ENCODE measurements at regions not wholly inside any gene's neighbourhood (a gene's known extent, or its start where the extent isn't known, plus 50 kb on each side); places are given as distances from the start of the nearest gene placed in this dataset.

DNA sequence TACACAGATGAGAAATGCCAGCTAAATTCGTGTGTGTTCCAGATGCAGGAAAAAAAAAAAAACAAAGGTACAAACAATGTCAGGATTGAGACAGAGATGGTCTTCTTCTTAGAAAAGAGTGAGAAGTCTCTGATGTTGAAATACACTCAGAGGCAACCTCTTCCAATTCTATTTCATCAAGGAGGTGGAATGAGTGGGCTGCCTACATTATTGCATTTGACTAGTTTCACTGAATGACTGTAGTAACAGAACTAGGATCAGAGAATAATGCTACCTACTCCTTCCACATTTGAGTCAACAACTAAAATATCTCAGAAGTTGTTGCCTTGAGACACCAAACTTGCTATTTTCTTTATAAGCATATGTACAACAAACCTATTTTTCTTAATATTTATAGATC is 1332.2 kb upstream of the FLRT2 start:
- DNase-seq (ENCODE audit: low spot score), result no peak

DNA sequence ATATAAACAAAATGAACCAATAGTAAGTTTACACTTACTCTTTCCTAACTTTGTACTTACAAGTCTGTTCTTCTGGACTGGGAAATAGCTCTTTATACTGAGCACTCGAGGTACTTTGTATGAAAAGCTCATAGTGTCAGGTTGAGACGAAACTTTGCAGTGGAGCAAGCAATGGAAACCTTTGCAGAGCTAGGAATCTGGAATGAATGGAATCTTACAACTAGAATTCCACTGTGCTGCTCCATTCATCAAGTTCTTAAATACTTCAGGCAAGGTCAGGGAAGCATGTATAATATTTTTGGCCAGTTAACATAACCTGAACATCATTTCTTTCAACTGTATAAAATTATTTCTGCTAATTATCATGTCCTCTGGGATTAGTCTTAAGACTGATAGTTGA is 1327.5 kb upstream of the FLRT2 start:
- DNase-seq (ENCODE audit: low spot score), result no peak

- DNase-seq (ENCODE audit: low spot score), result no peak
Observed at GRCh38 chr14:84203896-84204295, 1326.0 kb upstream of the FLRT2 start.

DNA sequence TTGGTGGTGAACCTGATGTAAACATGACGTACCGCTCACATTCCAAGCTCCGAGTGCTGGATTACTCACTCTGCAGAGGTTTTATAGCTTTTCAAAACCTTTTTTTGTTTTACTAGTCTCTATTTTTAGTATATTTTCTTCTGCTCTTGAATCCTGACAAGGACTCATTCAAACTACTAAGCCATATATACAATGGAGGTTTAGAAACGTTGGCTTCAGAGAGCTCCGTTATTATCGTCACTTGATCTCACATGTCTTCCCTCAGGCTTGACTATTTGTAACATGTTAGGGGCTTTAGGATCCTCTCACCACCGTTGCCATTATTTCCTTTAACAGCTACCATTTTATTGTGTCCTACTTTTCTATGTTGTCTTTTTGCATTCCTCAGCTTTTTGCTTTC is 1321.5 kb upstream of the FLRT2 start:
- DNase-seq (ENCODE audit: low spot score), result no peak

- no peak for DNase-seq (ENCODE audit: low spot score)
Observed at GRCh38 chr14:84209031-84209430, 1320.9 kb upstream of the FLRT2 start.

- DNase-seq (ENCODE audit: low spot score), result no peak
Observed at GRCh38 chr14:84217066-84217465, 1312.9 kb upstream of the FLRT2 start.

DNA sequence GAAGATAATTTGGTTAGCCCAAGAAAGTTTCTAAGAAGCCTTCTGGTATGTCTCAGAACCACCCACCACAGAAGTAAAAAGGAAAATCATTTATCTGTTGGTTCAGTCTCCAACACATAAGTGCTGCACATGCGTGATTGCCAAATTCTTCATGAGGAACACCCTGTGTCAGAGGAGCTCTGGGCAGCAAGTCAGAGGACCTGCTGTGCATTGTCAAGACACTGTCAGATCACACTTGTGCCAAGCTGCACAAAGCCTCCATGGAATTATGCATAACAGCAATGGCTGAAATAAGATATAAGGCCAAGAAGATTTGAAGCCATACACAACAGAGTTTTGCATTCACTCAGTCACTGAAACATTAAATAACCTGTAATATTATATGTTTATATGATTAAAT is 1304.7 kb upstream of the FLRT2 start:
- no peak for DNase-seq (ENCODE audit: low spot score)

- no peak for DNase-seq (ENCODE audit: low spot score)
Observed at GRCh38 chr14:84228702-84229101, 1301.2 kb upstream of the FLRT2 start.

DNA sequence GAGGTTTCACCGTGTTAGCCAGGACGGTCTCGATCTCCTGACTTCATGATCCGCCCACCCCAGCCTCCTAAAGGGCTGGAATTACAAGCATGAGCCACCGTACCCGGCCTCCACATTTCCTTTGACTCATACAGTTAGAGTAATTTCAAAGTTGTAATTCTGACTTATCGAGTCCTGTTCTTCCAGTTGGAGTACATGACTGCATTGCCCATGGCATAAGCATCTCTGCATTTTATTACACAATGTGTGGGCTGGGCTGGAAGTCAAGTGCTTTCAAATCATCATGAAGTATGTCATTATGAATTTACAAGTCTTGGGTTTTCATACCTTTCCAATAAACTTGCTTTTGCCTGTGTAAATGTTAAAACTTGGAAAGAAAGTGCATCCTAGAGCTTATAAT is 1295.7 kb upstream of the FLRT2 start:
- no peak for DNase-seq (ENCODE audit: low spot score)

GRCh38 chr14:84236290-84236689 is 1293.7 kb upstream of the FLRT2 start:
- DNase-seq (ENCODE audit: low spot score), result no peak

DNA sequence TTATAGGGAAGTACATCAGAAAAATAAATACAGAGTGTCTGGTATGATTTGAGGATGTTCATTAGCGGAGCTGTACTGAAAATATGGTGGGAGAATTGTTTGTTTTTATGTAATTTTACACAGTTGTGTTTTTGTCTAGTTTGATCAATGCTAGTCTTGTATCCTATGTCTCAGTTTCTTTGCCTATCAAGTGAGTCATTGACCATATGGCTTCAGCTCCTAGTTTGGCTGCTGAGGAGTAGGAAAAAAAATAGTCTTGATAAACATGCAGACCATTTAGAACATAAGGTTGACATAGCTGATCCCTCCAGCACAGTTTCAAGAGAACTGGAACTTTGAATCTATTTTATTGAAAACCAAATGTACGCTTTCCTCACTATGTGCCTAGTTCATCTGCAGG is 1292.1 kb upstream of the FLRT2 start:
- DNase-seq (ENCODE audit: low spot score), result no peak

GRCh38 chr14:84247693-84248092 is 1282.3 kb upstream of the FLRT2 start:
- no peak for DNase-seq (ENCODE audit: low spot score)

- no peak for DNase-seq (ENCODE audit: low spot score)
Observed at GRCh38 chr14:84250893-84251292, 1279.1 kb upstream of the FLRT2 start.

DNA sequence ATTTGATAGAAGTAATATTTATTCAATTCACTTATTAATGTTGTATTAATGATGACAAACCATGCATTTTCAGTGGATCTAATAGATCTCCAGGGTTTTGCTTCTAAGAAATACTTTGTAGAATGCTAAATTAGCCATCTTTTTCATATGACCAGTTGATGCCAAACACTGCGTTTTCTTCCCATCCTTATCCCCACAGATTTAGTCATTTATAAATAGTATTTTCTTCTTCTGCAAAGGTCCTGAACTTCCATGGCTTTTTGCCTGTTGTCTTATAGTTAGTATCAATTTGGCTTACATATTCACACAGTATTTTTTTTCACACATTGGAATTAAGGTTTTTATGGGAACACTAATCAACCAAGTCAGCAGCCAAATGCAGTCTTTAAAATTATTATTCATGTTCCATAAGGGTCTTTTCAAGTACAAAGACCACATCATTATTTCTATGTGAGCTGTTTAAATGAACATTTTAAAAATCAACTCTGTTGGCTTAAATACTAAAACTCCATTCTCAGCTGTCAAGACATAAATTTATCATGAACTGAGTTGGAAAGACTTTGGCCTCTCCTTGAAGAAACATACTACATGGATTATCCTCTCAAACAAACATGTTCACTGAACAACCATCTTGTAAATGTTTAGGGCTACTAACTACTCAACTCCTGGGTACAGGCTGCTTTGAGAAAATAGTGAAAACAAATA is 1278.4 kb upstream of the FLRT2 start:
- no peak for DNase-seq (ENCODE audit: low spot score)

GRCh38 chr14:84252706-84253105 is 1277.2 kb upstream of the FLRT2 start:
- DNase-seq (ENCODE audit: low spot score), result no peak

GRCh38 chr14:84253326-84253725 is 1276.6 kb upstream of the FLRT2 start:
- DNase-seq (ENCODE audit: low spot score), result no peak

- DNase-seq (ENCODE audit: low spot score), result no peak
Observed at GRCh38 chr14:84254290-84254689, 1275.7 kb upstream of the FLRT2 start.

GRCh38 chr14:84262932-84263331 is 1267.0 kb upstream of the FLRT2 start:
- no peak for DNase-seq (ENCODE audit: low spot score)

- no peak for DNase-seq (ENCODE audit: low spot score)
Observed at GRCh38 chr14:84272290-84272721, 1257.6 kb upstream of the FLRT2 start.

- no peak for DNase-seq (ENCODE audit: low spot score)
Observed at GRCh38 chr14:84273181-84273580, 1256.8 kb upstream of the FLRT2 start.

DNA sequence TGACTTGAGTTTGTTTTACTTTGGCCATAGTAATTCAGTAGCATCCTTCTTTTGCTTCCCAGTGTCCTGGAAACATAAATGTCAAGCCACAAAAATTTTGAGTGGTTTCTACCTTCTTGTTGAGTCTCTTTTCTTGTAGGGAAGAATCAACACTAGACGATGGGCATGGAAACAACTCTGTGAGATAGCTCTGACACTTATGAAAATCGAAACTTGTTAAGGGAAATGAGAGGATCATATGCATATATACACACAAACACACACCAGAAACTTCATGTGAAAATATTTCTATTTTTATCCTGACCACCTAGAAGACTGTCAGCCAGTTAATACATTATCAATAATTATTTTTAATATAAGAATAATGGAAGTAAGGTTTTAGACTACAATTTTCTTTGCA is 1247.3 kb upstream of the FLRT2 start:
- no peak for DNase-seq (ENCODE audit: low spot score)

GRCh38 chr14:84288781-84289180 is 1241.2 kb upstream of the FLRT2 start:
- DNase-seq (ENCODE audit: low spot score), result no peak

GRCh38 chr14:84298663-84299195 is 1231.2 kb upstream of the FLRT2 start:
- no peak for DNase-seq (ENCODE audit: low spot score)

- DNase-seq (ENCODE audit: low spot score), result no peak
Observed at GRCh38 chr14:84303140-84303539, 1226.8 kb upstream of the FLRT2 start.
